Spinal cord (tissue), 9 donors: ENCODE measurements at regions not wholly inside any gene's neighbourhood (a gene's known extent, or its start where the extent isn't known, plus 50 kb on each side); places are given as distances from the start of the nearest gene placed in this dataset.

Experiments used
- DNase-seq, 6 donors: peaks; one replicate each; pipeline versions ENCODE4 v3.0.0 to v3.0.0-alpha.2; 2013 to 2015; ENCODE audit warnings: low spot score in 6 of 6, low read depth in 4 of 6
- H3K27ac ChIP-seq: one replicate; pipeline ENCODE4 v1.5.1; 2013; ENCODE audit warnings: low read depth, low read length, control low read depth
- H3K27me3 ChIP-seq: one replicate; pipeline ENCODE4 v1.6.1; 2013; ENCODE audit warnings: low read length; ENCODE audit not compliant: control insufficient read depth, insufficient read depth
- H3K36me3 ChIP-seq: one replicate; pipeline ENCODE4 v1.6.1; 2013; ENCODE audit warnings: low read length; ENCODE audit not compliant: control insufficient read depth, insufficient read depth
- H3K4me1 ChIP-seq: one replicate; pipeline ENCODE4 v1.6.1; 2013; ENCODE audit warnings: low read length; ENCODE audit not compliant: control insufficient read depth, insufficient read depth
- H3K4me3 ChIP-seq: one replicate; pipeline ENCODE4 v1.5.1; 2013; ENCODE audit warnings: low read depth, low read length, control low read depth
- H3K9me3 ChIP-seq: one replicate; pipeline ENCODE4 v1.6.1; 2013; ENCODE audit warnings: low read length; ENCODE audit not compliant: control insufficient read depth, insufficient read depth
- WGBS: methylation state at CpG from one replicate; pipeline ENCODE4 v1.1.5; 2013; ENCODE audit warnings: missing lambda C conversion rate; ENCODE audit not compliant: insufficient coverage; 5-methylcytosine and 5-hydroxymethylcytosine counted together
- donor health status: healthy.

DNA sequence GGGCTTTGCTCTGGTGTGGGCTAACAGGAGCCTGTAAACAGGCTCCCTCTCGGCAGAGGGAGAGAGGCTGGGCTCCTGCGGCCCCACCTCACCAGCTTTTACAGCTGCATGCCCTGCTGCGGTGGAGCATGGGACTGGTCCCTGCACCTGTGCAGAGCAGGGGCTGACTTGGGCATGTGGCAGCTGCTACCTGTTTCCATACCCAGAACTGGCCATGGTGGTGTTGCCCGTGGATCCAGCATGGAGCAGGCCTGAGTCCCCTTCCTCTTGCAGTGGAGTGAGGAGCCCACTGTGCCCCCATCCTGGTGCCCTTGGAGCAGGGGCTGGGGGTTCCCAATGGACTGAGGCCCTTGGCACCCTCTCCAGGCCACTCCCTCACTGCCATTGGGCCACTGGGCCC lies 91.9 kb upstream of the MGMT start:
- H3K36me3 ChIP-seq = no peaks in the 10 kb centered on the region
- H3K4me1 ChIP-seq = no peaks in the 10 kb centered on the region
- DNase-seq = no peak
- H3K9me3 ChIP-seq = no peaks in the 10 kb centered on the region
- no peak overlapping the region for H3K4me3 ChIP-seq
- no peaks in the 10 kb centered on the region for H3K27me3 ChIP-seq
- no peak overlapping the region for H3K27ac ChIP-seq
- 91% methylated on average over 4 of the region's 4 CpGs for WGBS

DNA sequence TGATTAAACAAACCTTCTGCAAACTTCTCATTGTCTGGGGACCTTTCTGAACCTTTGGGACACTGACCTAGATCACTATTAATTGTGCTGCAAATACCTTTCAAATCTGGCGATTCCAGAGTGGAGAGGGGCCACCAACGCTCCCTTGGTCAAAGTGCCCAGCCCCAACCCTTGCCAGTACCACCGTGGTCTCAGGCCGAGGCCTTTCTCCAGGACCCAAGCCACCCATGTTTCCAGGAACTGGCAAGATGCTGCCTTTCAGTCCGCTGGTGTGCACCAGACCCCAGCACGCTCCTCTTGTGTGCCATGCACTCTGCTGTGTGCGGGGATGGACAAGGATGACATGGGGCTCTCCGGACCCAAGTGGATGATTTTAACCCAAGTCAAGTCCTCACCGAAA lies 91.1 kb upstream of the MGMT start:
- Histone ChIP-seq H3K36me3 (no peaks in the 10 kb centered on the region), H3K4me1 (no peaks in the 10 kb centered on the region), H3K4me3 (no peak overlapping the region), H3K9me3 (no peaks in the 10 kb centered on the region), H3K27ac (no peak overlapping the region), H3K27me3 (no peaks in the 10 kb centered on the region)
- no peak for DNase-seq
- WGBS = 97% methylated on average over 8 of the region's 9 CpGs

GRCh38 chr10:129380279-129380678 lies 86.8 kb upstream of the MGMT start:
- Histone ChIP-seq H3K9me3 (no peaks in the 10 kb centered on the region), H3K27ac (no peak overlapping the region), H3K4me3 (no peak overlapping the region), H3K27me3 (no peaks in the 10 kb centered on the region), H3K36me3 (no peaks in the 10 kb centered on the region), H3K4me1 (no peaks in the 10 kb centered on the region)
- DNase-seq = no peak
- 96% methylated on average over 5 of the region's 5 CpGs for WGBS

DNA sequence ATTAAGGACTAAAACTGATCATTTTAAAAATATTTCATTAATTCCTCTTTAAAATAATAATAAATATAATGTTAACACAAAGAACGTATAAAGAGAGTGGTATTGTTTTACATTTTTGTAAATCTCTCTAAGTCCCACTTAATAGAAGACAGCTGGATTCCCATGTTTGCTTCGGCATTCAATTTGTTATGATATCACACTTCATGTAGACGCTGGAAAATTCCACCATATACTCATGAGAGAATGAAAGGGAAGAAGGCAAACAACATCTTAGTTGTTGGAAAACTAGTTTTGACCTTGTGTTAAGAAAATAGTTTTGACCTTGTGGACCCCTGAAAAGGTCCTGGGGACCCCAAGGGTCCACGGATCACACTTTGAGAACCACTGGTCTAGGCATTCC lies 85.3 kb upstream of the MGMT start:
- H3K4me3 ChIP-seq = no peak overlapping the region
- no peaks in the 10 kb centered on the region for H3K27me3 ChIP-seq
- DNase-seq = no peak
- WGBS = no CpG with 5 or more reads among the region's 4 CpGs
- H3K9me3 ChIP-seq = no peaks in the 10 kb centered on the region
- H3K36me3 ChIP-seq = no peaks in the 10 kb centered on the region
- no peak overlapping the region for H3K27ac ChIP-seq
- H3K4me1 ChIP-seq = no peaks in the 10 kb centered on the region

GRCh38 chr10:129382401-129382800 lies 84.6 kb upstream of the MGMT start:
- no peaks in the 10 kb centered on the region for H3K9me3 ChIP-seq
- no peak overlapping the region for H3K27ac ChIP-seq
- H3K36me3 ChIP-seq = no peaks in the 10 kb centered on the region
- H3K4me1 ChIP-seq = no peaks in the 10 kb centered on the region
- no peaks in the 10 kb centered on the region for H3K27me3 ChIP-seq
- 94% methylated on average over 6 of the region's 6 CpGs for WGBS
- no peak overlapping the region for H3K4me3 ChIP-seq
- DNase-seq = no peak

DNA sequence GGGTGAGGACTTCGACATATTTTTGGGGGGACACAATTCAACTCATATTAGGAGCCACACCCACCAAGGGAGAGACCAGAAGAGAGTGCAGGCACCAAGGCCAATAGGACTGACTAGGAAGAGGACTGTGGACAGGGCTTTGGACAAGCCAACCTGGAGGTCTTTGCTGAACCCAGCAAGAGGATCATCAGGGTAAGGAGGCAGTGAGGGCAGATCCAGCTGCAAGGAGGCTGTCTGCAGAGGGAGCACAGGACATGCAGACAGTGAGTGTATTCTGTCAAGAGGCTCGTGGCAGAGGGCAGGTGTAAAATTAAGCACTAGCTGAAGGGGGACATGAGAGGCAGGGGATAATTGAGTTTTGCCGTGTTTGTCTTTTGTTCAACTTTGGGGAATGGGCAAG lies 83.4 kb upstream of the MGMT start:
- H3K27ac ChIP-seq = no peak overlapping the region
- no peaks in the 10 kb centered on the region for H3K27me3 ChIP-seq
- no peak for DNase-seq
- H3K36me3 ChIP-seq = no peaks in the 10 kb centered on the region
- H3K4me1 ChIP-seq = no peaks in the 10 kb centered on the region
- 93% methylated on average over 3 of the region's 3 CpGs for WGBS
- no peak overlapping the region for H3K4me3 ChIP-seq
- no peaks in the 10 kb centered on the region for H3K9me3 ChIP-seq

DNA sequence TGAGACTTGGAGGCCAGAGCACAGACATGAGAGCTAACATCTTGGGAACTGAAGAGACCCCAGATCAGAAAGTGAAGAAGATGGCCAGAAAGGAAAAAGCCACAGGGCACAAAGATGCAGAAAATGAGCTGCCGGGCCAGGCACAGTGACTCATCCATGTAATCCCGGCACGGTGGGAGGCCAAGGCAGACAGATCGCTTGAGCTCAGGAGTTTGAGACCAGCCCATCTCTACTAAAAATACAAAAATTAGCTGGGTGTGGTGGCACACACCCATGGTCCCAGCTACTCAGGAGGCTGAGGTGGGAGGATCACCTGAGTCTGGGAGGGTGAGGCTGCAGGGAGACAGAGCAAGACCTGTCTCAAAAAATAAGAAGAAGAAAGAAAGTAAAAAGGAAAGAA lies 81.4 kb upstream of the MGMT start:
- Histone ChIP-seq H3K27me3 (no peaks in the 10 kb centered on the region), H3K9me3 (no peaks in the 10 kb centered on the region), H3K4me1 (no peaks in the 10 kb centered on the region), H3K4me3 (no peak overlapping the region), H3K36me3 (no peaks in the 10 kb centered on the region), H3K27ac (no peak overlapping the region)
- no peak for DNase-seq
- WGBS = 80% methylated on average over 1 of the region's 4 CpGs

DNA sequence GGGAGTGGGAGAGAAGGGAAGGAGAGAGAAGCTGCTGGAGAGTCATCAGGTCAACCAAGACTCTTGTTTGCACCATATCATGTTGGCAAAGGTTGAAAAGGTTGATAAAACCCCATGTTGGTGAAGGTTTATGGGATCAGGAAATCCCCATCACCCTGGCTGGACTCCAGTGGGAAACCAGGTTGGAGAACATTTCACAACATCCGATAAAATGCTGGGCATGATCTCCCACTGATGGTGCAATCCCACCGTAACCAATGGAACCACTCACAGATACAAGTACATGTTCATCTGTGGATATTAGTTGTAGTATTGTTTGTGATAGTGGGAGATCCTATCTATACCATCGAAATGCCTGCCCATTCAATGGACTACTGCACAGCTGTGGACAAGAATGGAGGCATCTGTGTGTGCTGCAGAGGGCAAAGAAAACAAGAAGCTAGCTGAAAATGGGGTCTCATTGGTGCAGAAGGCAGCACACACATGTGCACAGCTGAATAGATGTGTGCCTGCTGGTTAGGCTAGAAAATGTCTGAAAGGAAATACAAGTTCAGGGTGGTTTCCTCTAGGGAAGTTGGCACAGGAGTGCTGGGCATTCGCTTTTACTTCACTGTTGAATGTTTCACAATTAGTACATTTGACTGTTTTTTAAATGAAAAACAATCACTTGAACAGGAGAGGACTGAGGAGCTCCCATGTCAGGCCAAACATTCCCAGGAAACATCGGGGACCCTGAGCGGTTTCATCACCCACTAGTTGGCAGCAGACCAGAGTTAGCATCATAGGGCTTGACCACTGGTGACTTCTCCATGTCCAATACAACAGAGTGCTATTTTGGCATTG lies 80.4 kb upstream of the MGMT start:
- H3K36me3 ChIP-seq = no peaks in the 10 kb centered on the region
- WGBS = 73% methylated on average over 2 of the region's 6 CpGs
- no peak for DNase-seq
- no peaks in the 10 kb centered on the region for H3K27me3 ChIP-seq
- H3K4me3 ChIP-seq = no peak overlapping the region
- H3K9me3 ChIP-seq = no peaks in the 10 kb centered on the region
- H3K27ac ChIP-seq = no peak overlapping the region
- H3K4me1 ChIP-seq = no peaks in the 10 kb centered on the region

DNA sequence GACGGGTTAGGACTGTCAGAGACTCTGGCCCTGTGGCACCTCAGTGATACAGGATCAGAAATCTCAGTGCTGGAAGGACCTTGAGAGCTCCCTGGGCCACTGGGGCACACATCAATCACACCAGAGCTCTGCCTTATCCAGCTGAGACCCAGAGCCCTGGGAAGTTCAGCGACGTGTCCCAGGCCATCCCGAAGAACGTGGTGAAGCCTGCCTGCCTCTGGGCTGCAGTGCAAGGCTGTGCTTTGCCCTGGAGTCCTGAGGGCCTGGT lies 79.8 kb upstream of the MGMT start:
- Histone ChIP-seq H3K9me3 (no peaks in the 10 kb centered on the region), H3K4me1 (no peaks in the 10 kb centered on the region), H3K27me3 (no peaks in the 10 kb centered on the region), H3K27ac (no peak overlapping the region), H3K36me3 (no peaks in the 10 kb centered on the region), H3K4me3 (no peak overlapping the region)
- DNase-seq = no peak
- WGBS = 89% methylated on average over 5 of the region's 5 CpGs

DNA sequence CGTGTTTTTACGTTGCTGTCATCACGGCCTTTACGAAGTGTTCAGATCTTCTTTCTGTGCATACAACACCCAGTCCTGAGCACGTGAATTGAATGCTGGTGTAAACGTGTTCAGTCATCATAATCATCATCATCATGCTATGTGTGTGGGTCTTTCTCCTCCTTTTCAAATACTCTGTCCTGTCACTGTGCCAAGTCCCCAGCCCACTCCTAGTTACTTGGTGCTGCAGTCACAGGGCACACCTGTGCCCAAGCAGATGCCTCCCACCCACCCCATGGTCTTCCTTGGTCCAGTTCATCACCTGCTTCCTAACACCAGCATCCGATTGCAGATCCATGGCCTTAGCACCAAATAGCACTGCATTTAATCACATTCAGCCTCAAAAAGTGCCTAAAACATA lies 78.6 kb upstream of the MGMT start:
- WGBS = 100% methylated on average over 1 of the region's 7 CpGs
- Histone ChIP-seq H3K27me3 (peaks cover 3% of the 10 kb centered on the region), H3K4me1 (no peaks in the 10 kb centered on the region)

More for the DNA sequence above, 78.6 kb upstream of the MGMT start:
- no peaks in the 10 kb centered on the region for H3K9me3 ChIP-seq
- H3K36me3 ChIP-seq = no peaks in the 10 kb centered on the region
- no peak overlapping the region for H3K4me3 ChIP-seq
- no peak for DNase-seq
- H3K27ac ChIP-seq = no peak overlapping the region
